COLO668 (cell line): ENCODE measurements at regions not wholly inside any gene's neighbourhood (a gene's known extent, or its start where the extent isn't known, plus 50 kb on each side); places are given as distances from the start of the nearest gene placed in this dataset.

Experiments
- DNase-seq: peaks from one replicate; lab custom pipeline; 2025; ENCODE audit not compliant: unreplicated experiment; lab: John Stamatoyannopoulos, UW

DNA sequence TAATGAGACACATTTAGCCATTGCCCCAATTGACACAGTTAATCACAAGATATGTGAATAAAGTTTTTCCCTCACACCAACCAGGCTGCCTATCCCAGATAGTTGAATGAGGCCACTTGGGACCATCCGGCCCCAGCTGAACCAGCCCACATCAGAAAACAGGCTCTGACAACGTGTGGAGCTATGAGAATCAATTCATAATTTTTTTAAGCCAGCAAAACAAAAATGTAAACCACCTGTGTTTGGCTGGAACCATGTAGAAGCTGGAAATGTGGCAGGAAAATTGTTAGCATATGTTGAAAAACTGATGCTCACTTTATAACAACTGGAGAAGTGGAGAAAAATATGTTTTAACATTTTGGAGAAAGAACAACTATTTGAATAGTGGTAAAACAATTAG lies 1161.3 kb downstream of the SLITRK1 start:
- DNase-seq: no peak

DNA sequence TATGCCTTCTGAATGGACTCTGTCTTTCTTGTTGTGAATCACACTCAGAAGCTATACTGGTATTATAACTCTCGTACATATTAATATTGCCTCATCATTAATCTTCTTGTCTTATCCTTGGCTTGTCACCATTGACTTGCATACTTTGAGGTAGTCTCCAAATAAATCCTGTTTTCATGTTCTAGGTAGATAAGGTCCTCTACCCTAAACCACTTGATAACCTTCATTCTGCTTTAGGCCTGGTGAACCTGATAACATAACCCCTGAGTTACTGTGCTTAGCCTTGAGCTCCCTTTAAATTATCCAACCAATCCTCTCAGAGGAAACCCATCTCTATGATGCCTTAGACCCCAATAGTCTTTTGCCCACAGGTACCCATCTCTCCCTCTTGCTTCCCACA lies 1162.3 kb downstream of the SLITRK1 start:
- DNase-seq: no peak

DNA sequence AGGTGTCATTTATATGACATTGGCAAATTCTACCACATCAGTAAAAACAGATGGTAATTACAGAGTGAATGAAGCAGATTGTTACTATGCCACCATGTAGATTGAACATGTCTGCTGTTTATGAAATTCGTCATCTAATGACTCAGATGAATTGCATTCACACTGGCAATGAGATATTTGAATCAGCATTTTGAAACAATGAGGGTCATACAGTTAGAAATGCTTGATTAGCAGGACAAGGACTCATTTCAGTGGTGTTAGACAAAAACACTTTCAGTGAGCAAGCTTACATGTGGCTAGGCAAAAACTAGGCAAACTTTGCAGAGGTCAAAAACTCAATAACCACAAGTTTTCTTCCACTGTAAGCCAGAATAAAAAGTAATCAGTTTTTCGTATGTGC lies 1165.0 kb downstream of the SLITRK1 start:
- no peak for DNase-seq

DNA sequence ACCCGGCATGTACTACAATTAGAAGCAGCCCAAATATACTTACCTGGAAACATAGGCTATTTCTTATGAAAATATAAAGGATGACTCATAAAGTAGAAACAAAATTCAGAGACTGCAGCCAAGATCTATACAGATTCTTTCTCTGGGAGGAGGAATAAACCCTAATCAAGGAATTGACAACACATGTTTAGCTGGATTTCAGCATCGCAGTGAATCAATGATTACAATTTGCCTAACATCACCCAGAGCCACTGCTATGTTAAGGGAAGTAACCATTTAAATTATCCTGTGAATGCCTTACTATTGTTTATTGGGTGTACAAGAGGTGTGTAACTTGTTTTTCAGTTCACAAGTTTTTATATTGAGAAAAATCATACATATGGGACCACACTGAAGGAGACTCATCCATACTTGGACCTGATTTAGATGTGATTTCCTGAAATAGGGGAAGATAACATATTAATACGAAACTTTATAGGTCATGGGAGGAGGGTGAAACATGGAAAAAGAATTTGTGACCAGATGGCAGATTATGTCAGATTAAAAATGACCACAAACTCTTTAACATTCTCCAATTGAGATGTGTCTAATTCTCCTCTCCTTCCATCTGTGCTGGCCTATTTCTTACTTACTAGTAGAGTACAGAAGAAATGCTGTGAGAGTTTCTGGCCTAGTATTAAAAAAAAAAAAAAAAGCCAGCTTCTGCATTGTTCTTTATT lies 1168.4 kb downstream of the SLITRK1 start:
- no peak for DNase-seq

DNA sequence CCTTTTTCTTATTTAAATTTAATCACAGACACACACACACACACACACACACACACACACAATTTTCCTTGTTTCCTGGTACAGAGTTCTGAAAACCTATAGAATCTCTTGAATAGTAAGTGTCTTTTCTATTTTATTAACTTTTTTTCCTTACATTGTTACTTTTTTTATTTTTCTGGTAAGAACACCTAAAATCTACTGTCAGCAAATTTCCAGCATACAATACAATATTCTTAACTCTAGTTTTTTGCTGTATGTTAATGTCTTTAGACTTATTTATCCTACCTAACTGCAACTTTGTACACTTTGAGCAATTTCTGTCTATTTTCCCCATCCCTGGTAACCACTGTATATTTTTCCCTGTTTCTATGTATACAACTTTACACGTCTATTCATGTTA lies 1179.8 kb downstream of the SLITRK1 start:
- no peak for DNase-seq

DNA sequence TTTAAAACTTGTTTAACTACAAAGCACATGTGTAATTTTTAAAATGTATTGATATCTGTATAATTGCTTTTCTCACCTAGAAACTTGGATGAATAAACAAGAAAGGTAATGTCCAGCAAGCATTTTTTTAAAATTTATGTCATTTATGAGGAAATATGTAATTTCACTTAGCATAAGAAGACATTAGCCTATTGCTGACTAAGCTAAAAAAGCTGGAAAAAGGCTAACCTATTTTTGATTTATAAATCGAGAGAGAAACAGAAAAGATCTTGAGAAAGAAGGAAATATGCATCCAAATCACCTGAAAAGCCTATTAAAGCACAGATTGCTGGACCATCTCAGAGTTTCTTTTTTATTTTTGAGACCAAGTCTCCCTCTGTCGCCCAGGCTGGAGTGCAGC lies 1181.3 kb downstream of the SLITRK1 start:
- no peak for DNase-seq

DNA sequence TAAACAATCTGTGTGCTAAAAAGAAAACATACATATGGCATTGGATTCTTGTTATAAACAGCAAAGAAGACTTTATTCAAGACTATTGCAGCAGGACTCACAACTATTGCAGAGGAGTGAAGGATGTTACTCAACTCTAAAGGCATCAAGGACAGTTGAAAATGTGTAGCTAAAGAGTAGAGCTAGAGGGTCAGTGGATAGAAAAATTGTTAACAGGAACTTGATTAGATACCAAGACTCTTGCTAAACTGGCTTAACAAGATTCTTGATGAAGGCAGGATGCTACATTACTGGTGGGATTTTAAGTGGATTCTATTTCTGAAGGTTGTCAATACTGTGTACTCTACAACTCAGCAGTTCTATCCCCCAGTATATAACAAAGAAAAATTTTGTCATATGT lies 1183.3 kb downstream of the SLITRK1 start:
- no peak for DNase-seq

DNA sequence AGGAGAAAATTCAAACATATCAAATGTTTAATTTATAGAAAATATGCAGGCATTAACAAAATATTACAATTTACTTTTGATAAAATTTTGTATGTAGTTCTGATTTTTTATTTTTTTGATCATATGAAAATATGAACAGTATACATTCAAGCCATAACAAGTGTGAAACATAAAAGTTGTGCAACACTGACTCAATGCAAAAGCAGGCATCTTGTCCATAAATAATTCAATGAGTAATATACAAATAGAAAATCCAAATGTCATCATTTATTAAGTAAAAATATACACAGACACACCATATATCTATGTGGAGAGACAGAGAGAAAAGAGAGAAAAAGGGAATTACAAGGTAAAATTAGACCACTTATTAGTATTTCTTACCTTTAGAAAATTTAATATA lies 1183.9 kb downstream of the SLITRK1 start:
- no peak for DNase-seq

DNA sequence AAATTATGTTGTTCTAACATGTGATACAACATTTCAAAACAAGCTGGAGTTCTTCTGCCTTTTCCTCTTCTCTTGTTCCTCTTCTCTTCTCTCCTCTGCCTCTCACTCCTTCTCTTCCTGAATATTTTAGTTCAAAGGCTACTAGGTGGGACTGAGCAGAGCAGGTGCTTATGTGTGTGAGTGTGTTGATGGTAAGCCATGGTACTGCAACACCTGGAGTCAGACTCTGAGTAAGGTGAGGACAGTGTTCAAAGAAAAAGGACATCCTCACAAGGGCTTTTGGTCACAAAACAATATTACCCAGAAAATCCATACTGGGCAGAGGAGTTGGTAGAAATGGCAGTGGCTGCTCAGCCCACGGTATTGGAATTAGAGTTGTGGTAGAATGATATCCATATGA lies 1188.7 kb downstream of the SLITRK1 start:
- no peak for DNase-seq

DNA sequence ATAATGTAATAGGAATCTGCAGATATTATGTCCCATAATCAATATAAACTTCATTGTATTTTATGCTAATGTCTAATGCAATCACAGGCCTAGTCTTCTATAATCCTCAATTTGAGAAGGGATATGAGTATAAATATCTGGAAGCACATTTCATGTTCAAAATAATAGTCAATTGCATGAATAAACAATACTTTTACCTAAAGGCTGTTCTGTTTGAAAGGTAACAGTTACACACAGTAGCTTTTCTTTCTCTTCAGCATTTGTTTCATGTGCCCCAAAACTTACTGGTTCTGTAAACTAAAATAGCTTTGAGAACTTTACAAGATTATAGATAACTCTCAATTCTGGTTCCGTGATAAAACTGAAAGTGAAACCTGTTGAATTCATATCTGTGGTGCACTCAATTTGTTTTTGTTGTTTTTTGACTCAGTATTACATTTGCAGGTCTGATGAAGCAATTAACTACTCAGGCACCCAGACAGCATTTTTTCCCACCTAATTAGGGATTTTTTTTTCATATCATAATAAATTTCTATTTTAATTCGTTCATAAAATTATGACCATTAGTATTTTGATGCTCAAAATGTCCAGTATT lies 1193.8 kb downstream of the SLITRK1 start:
- DNase-seq: no peak

DNA sequence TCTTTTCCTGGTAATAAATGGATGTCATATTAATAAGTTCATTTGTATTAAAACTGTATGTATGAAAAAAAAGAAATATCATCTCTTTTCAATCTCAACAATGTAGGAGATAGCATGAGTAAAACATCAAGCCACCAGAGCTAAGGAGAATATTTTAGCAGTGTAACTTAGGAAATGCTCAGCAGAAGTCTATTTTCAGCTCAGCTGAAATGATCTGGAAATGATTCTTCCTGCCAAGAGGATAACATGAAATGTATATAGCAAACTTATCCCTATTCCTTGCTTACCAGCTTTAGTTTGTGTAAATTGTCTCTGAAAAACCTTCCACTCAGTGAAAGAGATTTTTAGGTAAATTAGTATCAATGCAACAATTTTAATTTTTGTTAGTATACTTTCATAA lies 1194.4 kb downstream of the SLITRK1 start:
- DNase-seq: no peak

DNA sequence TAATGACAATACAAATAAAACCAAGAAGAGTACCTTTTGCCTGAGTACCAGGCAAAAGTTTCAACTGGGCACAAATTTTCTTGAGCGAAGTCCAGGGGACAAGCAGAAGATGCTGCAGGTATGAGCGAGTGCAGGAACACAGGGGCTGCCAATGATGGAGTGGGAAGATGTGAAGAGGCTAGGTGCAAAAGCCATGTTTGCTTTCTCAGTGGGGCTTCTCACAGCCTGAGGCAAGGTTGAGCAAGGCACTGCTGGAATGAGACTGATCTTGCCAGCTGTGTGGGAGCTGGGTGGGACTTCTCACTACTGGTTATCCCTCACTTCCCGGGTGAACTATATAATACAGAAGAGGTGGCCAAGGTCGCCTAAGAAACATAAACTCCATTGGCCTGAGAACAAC lies 1200.7 kb downstream of the SLITRK1 start:
- peak; percentile 37 for DNase-seq

DNA sequence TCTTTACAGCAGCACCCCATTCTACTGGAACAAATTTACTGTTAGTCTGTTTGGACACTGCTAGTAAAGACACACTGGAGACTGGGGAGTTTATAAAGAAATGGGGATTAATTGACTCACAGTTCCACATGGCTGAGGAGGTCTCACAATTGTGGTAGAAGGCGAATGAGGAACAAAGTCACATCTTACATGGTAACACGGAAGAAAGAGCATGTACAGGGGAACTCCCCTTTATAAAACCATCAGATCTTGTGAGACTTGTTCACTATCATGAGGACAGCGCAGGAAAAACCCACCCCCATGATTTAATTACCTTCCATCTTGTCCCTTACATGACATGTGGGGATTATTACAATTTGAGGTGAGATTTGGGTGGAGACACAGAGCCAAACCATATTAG lies 1204.2 kb downstream of the SLITRK1 start:
- no peak for DNase-seq

DNA sequence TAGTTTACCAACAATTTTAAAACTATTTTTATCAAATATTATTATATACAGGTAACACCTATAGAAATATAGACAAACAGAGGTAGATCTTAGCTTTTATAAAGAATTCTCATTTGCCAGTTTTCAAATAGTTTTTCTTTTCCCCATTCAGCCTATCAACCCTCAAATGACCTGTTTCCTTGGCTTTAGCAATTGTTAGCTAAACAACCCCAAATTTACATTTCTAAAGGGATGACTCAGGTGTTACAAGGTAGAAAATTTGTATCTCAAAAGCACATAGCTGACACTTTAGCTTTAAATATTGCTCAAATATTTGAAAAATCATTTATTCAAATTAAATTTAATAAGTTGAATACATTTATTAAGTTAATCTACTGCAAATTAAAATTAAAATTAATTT lies 1207.2 kb downstream of the SLITRK1 start:
- DNase-seq: no peak

DNA sequence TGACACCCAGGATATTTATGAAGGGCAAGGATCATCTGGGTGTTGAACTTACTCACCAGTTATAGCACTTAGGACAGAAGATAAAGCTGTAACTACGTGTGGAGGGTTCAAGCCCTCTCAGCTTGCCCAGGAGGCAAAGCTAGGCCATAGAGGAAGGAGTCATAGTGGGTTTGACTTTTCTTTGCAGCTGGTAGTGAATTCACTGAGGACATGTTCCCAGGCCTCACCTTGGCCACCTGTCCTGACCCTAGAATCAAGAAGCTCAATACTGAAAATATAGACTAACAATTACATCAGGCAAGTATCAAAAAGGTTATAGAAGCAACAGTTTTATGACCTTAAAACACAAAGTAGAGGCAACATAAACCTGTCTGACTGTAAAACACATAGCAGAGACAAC lies 1207.7 kb downstream of the SLITRK1 start:
- no peak for DNase-seq

DNA sequence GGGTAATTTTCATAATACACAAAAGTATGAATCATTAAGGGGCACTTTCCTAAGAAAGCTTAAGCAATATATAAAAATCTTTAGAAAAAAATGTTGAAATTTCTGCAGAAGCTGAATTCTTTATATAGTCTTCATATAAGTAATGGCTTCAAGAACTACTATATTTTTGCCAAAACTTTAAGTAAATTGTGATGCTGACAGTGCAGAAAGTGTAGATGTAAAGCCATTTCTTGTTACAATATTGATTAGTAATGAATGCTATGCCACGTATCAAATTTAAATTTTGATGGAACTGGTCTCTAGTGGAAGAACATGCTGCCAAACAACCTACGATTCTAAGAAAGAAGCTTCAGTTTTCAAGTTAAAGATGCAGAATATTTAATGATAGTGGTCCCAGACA lies 1210.0 kb downstream of the SLITRK1 start:
- DNase-seq: no peak

DNA sequence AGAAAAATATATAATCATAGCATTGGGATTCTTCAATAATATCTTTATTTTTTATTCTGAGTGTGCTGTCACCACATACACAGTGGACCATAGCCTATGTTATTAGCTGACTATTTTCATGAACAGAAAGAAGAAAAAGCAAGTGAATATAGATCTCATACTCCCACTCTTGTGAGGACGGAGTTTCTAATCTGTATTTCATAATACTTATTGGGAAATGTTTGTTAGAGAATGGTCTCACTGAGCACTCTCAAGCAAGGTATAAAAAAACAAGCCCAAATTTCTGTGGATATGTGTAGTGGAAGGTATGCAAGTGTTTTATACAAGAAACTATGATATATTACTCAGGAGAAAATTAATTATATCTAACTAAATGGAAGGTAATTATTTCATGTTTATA lies 1218.1 kb downstream of the SLITRK1 start:
- no peak for DNase-seq

DNA sequence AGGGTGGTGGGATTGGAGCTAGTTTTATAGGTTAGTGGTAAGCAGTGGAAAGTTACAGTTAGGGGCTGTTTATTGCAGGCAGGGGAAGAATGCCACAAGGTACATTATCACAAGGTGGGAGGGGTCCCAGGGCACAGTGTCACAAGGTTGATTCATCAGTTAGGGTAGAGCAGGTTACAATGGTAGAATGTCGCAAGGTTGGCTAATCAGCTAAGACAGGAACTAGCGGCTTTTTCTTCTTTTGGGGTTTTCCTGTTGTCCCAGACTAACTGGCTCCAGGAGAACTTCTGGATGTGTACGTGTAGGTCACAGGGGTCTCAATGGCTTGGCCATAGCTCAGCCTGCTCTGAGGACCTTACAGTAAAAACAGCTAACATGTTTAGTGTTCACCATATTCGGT lies 1221.1 kb downstream of the SLITRK1 start:
- no peak for DNase-seq

DNA sequence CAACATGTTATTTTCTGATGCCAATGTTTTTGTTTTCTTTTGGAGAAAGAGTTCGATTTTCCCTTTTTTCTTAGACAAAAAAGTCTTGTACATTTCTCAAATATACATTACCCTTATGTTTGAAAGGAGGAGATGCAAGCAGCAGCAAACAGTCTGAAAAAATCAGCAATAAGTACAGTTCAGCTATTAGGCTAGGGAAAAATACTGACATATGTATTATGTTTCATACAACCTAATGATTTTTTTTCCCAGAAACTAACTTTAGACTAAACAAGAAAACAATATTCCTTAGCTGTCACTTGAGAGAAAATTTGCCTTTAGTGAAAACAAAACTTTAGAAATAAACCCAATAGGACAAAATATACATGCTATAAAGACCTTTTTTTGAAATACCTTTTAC lies 1223.5 kb downstream of the SLITRK1 start:
- DNase-seq: no peak

DNA sequence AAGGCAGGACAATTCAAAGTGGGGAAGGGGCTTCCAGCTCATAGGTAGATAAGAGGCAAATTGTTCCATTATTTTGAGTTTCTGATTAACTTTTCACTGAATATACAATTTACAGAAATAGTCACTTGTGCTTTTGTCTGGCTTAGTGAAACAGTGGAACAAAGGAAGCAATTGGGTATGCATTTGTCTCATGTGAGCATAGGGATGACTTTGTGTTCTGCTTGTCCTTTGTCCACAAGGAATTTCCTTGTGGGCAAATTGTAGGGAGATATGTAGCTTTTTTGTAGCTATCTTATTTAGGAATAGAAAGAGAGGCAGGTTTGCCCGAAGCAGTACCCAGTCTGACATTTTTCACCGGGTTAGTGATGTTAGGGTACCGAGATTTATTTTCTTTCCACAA lies 1224.8 kb downstream of the SLITRK1 start:
- DNase-seq: no peak

DNA sequence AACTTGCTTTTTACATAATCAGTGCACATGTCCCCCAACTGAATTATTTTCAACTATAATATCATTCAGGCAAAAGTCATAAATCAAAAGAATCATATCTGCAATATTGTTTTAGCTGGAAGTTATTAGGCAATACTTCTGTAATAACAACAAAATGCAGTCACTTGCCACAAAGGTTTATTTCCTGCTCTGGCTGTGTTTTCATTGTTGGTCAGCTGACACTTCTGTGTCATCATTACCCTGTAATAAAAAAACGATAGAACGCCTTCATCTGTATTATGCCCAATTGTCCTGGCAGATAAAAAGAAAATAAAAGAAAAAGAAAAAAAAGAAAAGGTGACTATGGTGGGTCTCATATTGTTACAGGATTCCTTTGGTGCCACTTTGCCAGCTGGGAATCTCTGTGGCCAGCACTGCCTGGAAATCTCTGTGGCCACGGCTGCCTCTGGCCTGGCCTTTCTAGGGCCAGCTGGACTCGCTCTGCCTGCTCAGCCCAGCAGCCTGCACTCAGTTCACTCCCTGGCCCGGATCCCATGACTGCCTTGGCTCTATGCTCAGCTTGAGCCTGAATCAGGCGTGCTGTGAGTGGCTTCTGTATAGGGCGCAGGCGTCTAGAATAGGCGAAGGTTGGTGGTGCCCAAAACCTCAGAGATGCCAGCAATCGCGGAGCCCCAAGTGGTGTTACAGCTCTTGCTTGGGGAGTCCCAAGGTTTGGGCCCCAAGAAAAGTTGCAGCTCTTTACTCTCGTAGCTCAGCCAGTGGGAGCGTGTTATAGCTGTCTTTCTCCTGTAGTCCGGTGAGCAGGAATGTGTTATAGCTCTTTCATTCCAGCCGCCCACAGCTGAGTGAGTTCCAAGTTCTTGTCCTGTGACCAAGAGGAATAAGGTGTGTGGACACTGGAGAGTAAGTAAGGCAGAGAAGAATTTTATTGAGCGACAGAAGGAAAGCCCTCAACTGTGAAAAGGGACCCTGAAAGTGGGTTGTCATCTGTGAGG lies 1227.1 kb downstream of the SLITRK1 start:
- DNase-seq: no peak

DNA sequence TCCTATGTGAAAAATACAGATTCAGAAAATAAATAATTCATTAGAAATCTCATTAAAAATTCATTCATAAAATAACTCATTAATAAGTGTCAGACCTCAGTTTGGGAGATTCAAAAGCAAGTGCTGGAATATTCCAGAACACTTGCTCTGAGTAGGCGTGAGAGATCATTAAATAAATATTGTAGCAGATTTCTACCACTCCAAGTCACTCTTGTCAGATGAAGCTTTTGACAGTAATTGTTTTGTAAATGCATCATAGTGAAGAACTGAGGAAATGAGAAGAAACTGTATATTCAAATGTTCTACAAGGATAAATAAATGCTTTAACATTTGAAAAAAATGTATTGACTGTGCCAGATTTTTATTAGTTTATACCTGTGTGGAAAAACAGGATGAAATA lies 1228.1 kb downstream of the SLITRK1 start:
- DNase-seq: no peak
